Cardiac muscle cell (in vitro differentiated cells and primary cell): ENCODE measurements at regions not wholly inside any gene's neighbourhood (a gene's known extent, or its start where the extent isn't known, plus 50 kb on each side); places are given as distances from the start of the nearest gene placed in this dataset.

Experiments
- DNase-seq, 2 donors: peaks; one replicate each; pipeline versions ENCODE4 v3.0.0 to v3.0.0-alpha.2; 2010 to 2017; ENCODE audit warnings: low read depth in 1 of 2, low spot score in 1 of 2
- H3K27ac ChIP-seq: fragments of 200-600 bp; sonication (generic); 2 replicates; pipeline ENCODE4 v1.5.1; 2016
- H3K27me3 ChIP-seq: fragments of 200-600 bp; sonication (generic); 2 replicates; pipeline ENCODE4 v1.6.0; 2016; ENCODE audit warnings: control low read depth
- H3K36me3 ChIP-seq: fragments of 200-600 bp; sonication (generic); 2 replicates; pipeline ENCODE4 v1.5.1; 2016; ENCODE audit warnings: control low read depth
- H3K4me1 ChIP-seq: fragments of 200-600 bp; sonication (generic); 2 replicates; pipeline ENCODE4 v1.8.1; 2017; ENCODE audit warnings: low read depth, mild to moderate bottlenecking, mixed run types
- H3K4me3 ChIP-seq: fragments of 200-600 bp; sonication (generic); 2 replicates; pipeline ENCODE4 v1.5.1; 2016; ENCODE audit warnings: mild to moderate bottlenecking
- H3K9me3 ChIP-seq: fragments of 200-600 bp; sonication (generic); 2 replicates; pipeline ENCODE4 v1.5.1; 2017; ENCODE audit warnings: low read depth, mild to moderate bottlenecking, control low read depth
- CTCF ChIP-seq: IDR thresholded peaks from 2 replicates; pipeline ENCODE4 v1.5.1; 2012; ENCODE audit warnings: low read depth, mild to moderate bottlenecking, low read length

GRCh38 chr14:101242442-101243385 lies 318.6 kb upstream of the DIO3 start:
- Histone ChIP-seq H3K4me1 (no peaks in the 10 kb centered on the region), H3K36me3 (no peaks in the 10 kb centered on the region), H3K4me3 (no peak overlapping the region), H3K27ac (no peak overlapping the region), H3K27me3 (no peaks in the 10 kb centered on the region), H3K9me3 (no peaks in the 10 kb centered on the region)
- DNase-seq: no peak
- TF ChIP-seq CTCF: no peak

GRCh38 chr14:101243587-101244338 lies 317.5 kb upstream of the DIO3 start:
- H3K36me3 ChIP-seq: no peaks in the 10 kb centered on the region
- no peak overlapping the region for H3K27ac ChIP-seq
- H3K4me1 ChIP-seq: no peaks in the 10 kb centered on the region
- DNase-seq: no peak
- TF ChIP-seq CTCF: no peak
- H3K4me3 ChIP-seq: no peak overlapping the region
- H3K9me3 ChIP-seq: no peaks in the 10 kb centered on the region
- H3K27me3 ChIP-seq: no peaks in the 10 kb centered on the region

GRCh38 chr14:101246894-101247841 lies 314.1 kb upstream of the DIO3 start:
- no peaks in the 10 kb centered on the region for H3K4me1 ChIP-seq
- no peak for DNase-seq
- no peak overlapping the region for H3K4me3 ChIP-seq
- H3K36me3 ChIP-seq: no peaks in the 10 kb centered on the region
- TF ChIP-seq CTCF: no peak
- H3K27me3 ChIP-seq: no peaks in the 10 kb centered on the region
- no peak overlapping the region for H3K27ac ChIP-seq
- H3K9me3 ChIP-seq: no peaks in the 10 kb centered on the region

GRCh38 chr14:101247842-101248725 lies 313.2 kb upstream of the DIO3 start:
- Histone ChIP-seq H3K27ac (no peak overlapping the region), H3K4me1 (no peaks in the 10 kb centered on the region), H3K9me3 (no peaks in the 10 kb centered on the region), H3K27me3 (no peaks in the 10 kb centered on the region), H3K36me3 (no peaks in the 10 kb centered on the region), H3K4me3 (no peak overlapping the region)
- DNase-seq: no peak
- no peak for TF ChIP-seq CTCF
